ENCODE measurements at regions not wholly inside any gene's neighbourhood (a gene's known extent, or its start where the extent isn't known, plus 50 kb on each side); places are given as distances from the start of the nearest gene placed in this dataset.

GRCh38 chr22:27329131-27329850 lies 472.3 kb downstream of the MN1 start:
- no peak for DNase-seq

DNA sequence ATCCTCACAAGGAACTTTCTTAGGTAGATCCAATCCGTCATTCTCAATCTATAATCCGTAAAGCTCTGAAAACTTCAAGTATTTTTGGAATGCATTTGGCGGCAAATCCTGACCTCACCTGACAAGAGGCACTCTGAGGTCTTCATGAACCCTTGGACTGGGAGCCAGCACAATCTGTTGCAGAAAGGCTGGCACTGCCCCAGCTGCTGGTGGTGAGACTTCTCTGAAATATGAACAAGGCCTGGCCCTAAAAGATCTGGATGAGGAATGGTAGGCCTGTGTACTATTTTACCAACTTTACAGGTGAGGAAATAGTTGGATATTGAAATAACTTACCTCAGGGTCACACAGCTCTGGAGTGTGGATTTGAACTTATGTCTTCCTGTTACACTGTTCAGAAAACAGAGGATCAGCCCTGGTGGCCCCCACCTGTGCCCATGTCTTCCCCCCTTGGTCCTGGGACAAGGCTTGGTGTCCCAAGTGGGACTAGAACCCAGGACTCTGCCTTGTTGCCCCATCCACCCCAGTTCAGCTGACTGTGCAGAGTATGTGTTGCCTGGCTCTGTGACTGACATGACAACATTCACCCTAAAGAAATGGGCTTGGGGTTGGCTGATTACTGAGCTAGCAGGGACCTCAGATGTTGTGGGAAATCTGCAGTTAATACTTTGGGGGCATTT lies 471.4 kb downstream of the MN1 start:
- DNase-seq, result no peak

GRCh38 chr22:27331526-27332281 lies 469.9 kb downstream of the MN1 start:
- no peak for DNase-seq

DNA sequence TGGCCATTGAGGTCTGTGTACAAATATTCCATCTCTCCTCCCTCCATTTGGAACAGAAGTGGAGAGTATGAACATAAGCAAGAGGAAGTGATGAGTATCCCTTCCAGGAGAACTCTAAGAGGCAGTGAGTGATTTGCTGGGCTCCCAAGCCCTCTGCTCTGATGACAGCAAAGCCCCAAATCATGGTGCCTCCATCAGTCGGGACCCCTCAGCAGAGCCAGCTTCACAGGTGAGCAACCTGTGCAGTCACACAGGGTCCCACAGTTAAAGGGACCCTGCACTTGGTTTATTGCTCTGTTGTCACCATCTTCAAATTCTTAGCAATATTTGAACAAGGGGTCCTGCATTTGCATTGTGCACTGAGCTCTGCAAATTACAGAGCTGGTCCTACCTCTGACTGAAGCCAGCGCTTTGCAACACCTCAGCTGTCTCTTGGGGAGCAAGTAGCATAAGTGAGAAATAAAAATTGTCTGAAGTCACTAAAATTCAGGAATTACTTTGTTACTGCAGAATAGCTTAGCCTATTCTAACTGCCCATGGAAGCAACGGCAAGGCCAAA lies 466.4 kb downstream of the MN1 start:
- DNase-seq, result no peak

DNA sequence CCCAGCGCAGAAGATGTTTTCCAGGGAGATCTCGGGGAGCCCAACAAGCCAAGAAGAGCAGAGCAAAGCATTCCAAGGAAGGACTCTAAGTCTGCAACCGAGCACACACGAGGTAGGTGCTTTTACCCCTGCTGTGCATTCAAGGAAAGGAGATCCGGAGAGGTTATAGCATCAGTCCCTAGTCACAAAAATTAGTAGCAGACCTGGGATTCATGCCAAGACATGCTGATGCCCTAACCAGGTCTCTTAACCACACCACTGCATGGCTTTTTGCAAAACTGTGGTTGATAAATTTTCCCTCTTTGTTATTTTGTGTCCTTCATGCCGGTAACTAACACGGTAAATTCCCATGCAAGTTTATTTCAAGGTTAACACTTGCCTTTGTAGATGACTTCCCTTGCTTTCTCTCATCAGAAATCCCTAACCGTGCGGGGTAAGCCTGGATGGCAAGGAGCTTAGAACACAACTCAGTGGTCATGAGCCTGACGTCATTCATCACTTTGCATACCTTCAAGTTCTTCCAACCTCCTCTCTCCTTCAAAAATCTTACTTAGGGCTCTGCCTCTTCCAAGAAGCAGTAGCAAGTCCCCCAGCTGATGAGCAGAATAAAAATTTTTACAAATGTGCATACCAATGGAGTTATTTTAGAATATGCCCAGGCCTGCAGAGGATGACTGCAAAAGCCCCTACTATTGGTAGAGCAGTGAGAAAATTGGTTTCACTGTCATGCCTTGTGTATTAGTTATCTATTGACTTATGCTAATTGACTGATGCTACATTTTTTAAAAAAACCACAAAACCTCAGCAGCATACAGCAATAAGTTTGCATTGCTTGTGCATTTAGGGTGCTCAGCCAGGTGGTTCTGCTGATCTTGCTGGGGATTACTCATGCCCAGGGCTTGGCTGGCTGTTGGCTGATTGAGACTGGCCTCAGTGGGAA lies 465.1 kb downstream of the MN1 start:
- no peak for DNase-seq

DNA sequence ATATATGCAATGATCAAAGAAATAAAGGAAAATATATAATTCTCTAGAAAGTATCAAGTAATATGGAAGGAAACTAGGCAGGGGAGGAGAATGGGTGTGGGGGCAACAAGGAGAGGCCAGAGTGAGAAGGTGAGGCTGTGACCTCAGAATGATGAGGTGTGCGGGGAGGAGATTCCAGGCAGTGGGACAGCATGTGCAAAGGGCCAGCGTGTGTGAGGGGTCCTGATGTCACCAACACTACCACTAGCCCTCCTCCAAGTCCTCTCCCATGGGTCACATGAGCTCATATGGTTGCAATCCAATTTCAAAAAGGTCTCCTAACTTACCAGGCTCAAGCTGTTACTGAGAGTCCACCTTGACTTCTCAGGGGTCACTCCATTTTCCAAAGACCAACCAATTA lies 463.9 kb downstream of the MN1 start:
- DNase-seq, result no peak

DNA sequence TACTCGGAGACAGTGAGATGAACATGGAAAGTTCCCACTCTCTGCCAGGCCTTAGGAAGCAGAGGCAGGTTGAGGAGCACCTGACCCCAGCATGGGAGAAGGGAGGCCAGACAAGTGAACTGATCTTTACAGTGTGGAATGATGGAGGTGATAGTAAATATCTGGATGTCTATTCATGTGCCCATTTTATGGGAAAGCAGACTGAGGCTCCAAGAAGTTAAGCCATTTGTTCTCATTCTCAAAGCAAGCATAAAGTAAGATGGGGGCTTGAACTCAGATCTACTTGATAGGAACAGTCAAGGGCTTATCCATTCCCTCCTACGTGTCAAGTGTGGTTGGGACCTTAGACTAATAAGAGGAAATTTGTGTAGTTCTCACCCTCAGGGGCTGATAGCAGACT lies 461.5 kb downstream of the MN1 start:
- no peak for DNase-seq

DNA sequence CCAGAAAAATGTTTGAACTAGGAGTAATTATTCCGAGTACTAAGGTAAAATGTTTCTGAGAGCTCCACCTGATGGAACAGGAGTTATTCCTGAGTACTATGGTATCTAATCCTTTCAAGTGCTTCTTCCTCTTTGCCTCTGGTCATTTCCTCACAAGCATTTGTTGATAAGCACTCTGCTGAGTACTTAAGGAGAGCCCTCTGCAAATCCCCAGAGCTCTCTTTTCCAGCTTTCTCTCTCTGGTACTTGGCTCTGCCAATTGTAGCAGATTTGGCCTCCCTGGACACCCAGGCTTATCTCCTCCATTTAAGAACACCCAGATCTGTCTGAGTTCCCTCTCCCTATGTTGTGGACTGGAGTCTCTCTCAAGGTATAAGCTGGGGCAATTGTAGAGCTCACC lies 457.0 kb downstream of the MN1 start:
- no peak for DNase-seq

GRCh38 chr22:27345691-27346090 lies 455.9 kb downstream of the MN1 start:
- DNase-seq, result no peak

DNA sequence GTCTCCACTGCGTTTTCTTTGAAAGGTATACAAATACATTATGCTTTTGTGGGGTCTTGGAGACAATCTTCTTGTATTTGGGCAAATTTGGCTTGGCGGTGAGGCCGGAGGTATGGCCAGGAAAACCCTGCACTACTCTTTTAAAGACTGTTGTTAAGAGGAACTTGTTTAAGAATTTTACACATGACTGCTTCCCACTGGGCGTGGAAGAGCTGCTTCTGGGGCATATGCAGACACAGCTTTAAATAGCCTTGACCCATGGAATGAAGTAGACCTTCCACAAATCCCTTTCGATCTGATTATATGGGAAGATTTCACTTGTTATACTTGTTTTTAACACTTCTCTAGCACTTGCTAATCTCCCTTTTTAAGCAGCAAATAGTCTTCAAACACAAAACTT lies 453.6 kb downstream of the MN1 start:
- no peak for DNase-seq

DNA sequence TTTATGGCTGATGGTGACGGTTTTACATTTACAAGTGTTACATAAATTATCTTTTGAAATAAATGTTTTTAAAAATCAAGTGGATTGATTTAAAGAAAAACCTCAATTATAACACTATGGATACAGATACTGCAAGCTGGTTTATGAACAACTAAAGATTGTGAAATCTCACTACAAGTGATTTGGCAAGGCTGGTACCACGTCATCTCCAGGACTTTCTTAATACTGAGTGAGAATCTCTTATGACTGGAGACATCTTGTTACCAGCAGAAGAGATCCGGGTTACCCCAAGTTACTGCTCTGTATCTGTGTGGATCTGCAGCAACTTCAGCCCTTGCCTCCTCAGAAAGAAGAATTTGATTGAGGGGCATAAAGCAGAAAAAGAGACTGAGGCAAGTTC lies 452.9 kb downstream of the MN1 start:
- no peak for DNase-seq

DNA sequence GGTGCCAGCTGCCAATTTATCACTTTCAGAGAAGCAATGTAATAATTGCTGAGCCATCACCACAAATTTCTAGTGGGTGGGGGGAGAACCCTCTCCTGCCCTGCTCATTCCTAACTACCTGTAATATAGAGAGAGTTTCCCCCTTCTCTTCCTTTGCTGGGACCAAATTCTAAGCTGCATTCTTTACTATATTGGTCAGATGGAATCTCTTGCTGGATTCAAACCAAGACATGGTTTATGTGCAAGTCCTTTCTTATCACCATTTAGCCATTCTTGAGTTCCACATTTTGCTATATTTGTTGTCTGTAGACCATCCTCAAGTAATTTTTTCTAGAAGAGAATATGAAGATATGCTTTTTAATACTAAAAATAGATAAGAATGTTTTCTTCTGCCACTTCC lies 452.1 kb downstream of the MN1 start:
- DNase-seq, result no peak

DNA sequence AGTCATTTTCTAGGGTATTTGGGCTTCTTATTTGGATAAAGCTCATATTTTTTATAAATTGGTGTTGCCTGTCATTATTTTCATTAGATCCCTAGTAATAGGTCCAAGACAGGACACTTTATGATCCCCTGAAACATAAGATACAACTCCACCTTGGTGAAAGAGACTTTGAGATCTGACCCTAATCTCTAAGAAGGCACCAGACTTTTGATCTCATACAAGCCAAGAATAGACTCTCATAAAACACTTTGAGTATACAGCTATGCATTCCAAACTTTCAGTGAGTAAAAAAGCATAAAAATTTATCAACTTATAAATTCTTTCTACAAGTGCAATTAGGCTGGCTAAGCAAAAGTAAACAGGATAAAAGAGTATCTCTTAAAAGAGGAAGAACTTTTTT lies 451.2 kb downstream of the MN1 start:
- DNase-seq, result no peak

DNA sequence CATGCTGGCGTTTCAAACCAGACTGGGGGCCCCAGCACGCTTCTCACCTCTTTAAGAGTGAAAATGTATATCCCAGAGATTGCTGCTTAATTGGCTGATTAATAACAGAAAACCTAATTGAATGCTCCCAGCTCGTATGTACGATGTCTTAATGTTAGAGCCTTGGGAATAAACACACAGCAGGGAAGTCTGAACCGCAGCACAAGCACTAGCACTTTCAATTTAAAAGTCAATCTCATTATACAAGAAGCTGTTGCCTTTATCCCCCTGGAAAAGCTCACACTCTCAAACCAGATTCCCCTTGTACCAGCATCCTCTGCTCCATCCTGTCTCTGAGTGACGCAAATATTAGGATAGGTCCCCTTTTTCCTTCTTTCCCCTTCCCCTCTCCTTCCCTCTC lies 449.1 kb downstream of the MN1 start:
- DNase-seq, result no peak

DNA sequence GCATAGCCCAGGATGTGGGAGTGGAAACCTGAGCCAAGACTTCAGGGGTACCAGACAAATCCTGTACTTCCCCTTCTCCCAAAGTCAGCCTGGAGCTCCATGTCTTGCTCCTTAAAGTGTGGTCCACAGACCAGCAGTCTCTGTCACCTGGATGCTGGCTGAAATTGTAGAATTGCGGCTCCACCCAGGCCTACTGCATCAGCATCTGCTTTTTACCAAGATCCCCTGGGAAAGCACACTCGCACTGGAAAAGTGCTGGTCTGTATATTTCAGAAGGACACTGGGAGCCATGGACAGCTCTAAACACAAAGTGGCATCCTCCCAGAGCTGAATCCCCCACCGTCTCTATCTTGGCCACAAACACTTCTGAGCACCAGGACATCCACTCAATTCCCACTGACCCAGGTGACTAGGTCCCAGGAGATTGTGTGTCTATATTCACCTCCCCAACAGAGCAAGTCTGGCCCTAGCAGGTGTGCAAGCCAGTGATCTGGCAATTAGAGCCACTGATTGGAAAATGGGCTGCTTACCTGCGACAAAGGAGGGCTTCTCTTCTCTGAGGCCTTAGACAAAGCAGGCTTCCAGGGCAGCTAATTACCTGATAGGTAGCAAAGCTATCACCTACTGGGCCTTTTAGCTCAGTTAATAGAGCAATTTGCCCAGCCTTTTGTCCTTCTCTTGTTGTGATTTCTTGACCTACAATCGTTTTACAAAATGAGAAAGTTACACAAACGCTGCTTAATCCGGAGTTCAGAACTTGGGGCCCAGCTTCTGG lies 443.3 kb downstream of the MN1 start:
- DNase-seq, result no peak

DNA sequence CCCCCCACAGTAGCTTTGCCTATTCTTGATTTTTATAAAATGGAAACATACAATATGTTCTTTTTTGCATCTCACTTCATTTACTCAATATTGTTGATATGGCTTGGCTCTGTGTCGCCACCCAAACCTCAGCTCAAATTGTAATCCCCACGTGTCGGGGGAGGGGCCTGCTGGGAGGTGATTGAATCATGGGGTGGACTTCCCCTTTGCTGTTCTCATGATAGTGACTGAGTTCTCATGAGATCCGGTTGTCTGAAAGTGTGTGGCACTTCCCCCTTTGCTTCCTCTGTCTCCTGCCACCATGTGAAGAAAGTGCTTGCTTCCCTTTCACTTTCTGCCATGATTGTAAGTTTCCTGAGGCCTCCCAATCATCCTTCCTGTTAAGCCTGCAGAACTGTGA lies 431.3 kb downstream of the MN1 start:
- no peak for DNase-seq

GRCh38 chr22:27370987-27371386 lies 430.6 kb downstream of the MN1 start:
- no peak for DNase-seq

DNA sequence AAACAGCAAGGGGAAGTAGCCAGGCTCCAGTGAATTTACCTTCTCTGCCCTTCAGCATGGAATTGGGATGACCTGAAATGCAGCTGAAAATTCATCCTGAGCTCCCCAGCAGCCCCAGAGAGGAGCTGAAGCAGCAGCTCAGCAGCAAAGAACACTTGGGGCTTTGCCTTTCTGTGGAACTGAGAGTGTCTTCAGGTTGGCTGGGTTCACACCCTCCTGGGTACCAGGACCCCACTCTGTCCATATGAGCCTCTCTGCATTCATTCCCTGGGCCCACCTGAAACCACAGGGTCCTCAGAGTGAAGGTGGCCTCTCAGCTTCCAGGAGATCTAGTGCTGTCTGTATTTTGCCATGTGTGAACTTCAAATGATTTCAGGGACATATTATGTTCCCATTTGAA lies 429.2 kb downstream of the MN1 start:
- DNase-seq, result no peak

- DNase-seq, result no peak
Measured at GRCh38 chr22:27372969-27373670, 428.4 kb downstream of the MN1 start.

DNA sequence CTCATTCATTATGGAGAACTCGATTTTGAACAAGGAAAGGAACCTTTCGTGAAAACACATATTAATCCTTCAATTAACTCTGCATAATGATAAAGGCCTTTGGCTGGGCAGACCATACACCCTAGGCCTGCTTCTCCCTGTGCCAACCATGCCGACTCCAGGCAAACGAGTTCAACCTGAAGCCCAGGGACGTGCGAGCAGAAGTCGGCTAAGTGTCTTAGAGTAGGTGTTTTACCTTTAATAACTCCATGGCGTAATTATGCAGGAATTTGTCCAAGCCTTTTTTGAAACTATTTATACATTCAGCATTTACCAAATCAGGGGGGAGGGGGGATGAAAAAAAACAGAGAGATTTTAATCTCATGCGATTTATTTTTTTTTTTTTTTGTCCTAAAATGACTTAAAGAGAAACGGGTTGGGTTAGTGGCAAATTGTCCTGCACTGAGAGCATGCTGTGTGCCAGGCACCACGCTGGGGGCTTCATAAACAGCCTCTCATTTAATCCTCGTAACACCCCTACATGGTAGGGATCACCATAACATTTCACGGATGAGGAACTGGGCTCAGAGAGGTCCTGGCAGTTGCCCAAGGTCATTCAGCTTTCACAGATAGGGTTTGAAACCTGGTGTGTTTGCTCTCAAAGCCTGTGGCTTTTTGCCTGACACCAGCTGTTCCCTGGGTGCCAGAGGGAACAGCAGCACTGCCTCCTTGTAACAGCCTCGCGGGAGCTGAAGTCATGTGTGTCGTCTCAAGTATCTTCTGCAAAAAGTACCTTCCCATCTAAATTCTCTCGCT lies 423.9 kb downstream of the MN1 start:
- DNase-seq, result no peak

Data from stimulated activated naive CD4-positive, alpha-beta T cell treated with Interleukin-2 at 50 U/mL for 16 hours (primary cell).